Loucy (cell line): ENCODE measurements at regions not wholly inside any gene's neighbourhood (a gene's known extent, or its start where the extent isn't known, plus 50 kb on each side); places are given as distances from the start of the nearest gene placed in this dataset.

Experiments used
- H2AFZ ChIP-seq: fragments of 200-600 bp; sonication (generic); 2 replicates; pipeline ENCODE4 v1.6.0; 2016; ENCODE audit warnings: antibody characterized with exemption, mild to moderate bottlenecking, low read length, moderate library complexity
- H3F3A ChIP-seq: fragments of 200-600 bp; 2 replicates; pipeline ENCODE4 v1.6.0; 2016; ENCODE audit warnings: antibody characterized with exemption, low read depth, mild to moderate bottlenecking
- H3K27me3 ChIP-seq: fragments of 200-600 bp; sonication (generic); 2 replicates; pipeline ENCODE4 v1.6.1; 2014; ENCODE audit warnings: low read length, mild to moderate bottlenecking; ENCODE audit not compliant: insufficient read depth, poor library complexity, severe bottlenecking
- H3K36me3 ChIP-seq: fragments of 200-600 bp; sonication (generic); 2 replicates; pipeline ENCODE4 v1.6.1; 2016; ENCODE audit warnings: low read length; ENCODE audit not compliant: insufficient read depth
- H3K4me1 ChIP-seq: fragments of 200-600 bp; sonication (generic); 2 replicates; pipeline ENCODE4 v1.5.1; 2014; ENCODE audit warnings: low read length, mild to moderate bottlenecking; ENCODE audit not compliant: insufficient read depth, poor library complexity, severe bottlenecking
- H3K4me2 ChIP-seq: fragments of 200-600 bp; sonication (generic); 2 replicates; pipeline ENCODE4 v1.6.0; 2014; ENCODE audit warnings: antibody characterized with exemption, low read length, low read depth, mild to moderate bottlenecking; ENCODE audit not compliant: poor library complexity, severe bottlenecking
- H3K4me3 ChIP-seq: fragments of 200-600 bp; sonication (generic); 2 replicates; pipeline ENCODE4 v1.5.1; 2014; ENCODE audit warnings: low read length, mild to moderate bottlenecking, mixed read lengths; ENCODE audit not compliant: poor library complexity, severe bottlenecking
- H3K79me2 ChIP-seq: fragments of 200-600 bp; sonication (generic); 2 replicates; pipeline ENCODE4 v1.6.1; 2014; ENCODE audit warnings: low read length; ENCODE audit not compliant: insufficient read depth
- H3K9ac ChIP-seq: fragments of 200-600 bp; sonication (generic); 2 replicates; pipeline ENCODE4 v1.6.0; 2014; ENCODE audit warnings: mild to moderate bottlenecking, low read depth, low read length, moderate library complexity; ENCODE audit not compliant: poor library complexity, severe bottlenecking
- H3K9me2 ChIP-seq: fragments of 200-600 bp; sonication (generic); replicated peaks from 2 replicates; pipeline ENCODE4 v1.6.1; 2016; ENCODE audit warnings: low read depth, low read length, mixed read lengths
- H3K9me3 ChIP-seq: fragments of 200-600 bp; sonication (generic); 2 replicates; pipeline ENCODE4 v1.6.1; 2014; ENCODE audit warnings: mild to moderate bottlenecking, antibody characterized with exemption, low read length, low read depth; ENCODE audit not compliant: insufficient read depth
- H4K20me1 ChIP-seq: fragments of 200-600 bp; sonication (generic); 2 replicates; pipeline ENCODE4 v1.6.0; 2014; ENCODE audit warnings: antibody characterized with exemption, low read length, mild to moderate bottlenecking; ENCODE audit not compliant: insufficient read depth, poor library complexity, severe bottlenecking
- CTCF ChIP-seq: fragments of 200-600 bp; sonication (generic); conservative IDR thresholded peaks from 2 replicates; pipeline ENCODE4 v1.5.1; 2014; ENCODE audit warnings: mild to moderate bottlenecking, antibody characterized with exemption, low read length
- EZH2phosphoT487 ChIP-seq: fragments of 200-600 bp; IDR thresholded peaks from 2 replicates; pipeline ENCODE4 v1.6.1; 2018; ENCODE audit warnings: antibody characterized with exemption, mild to moderate bottlenecking, moderate library complexity, borderline replicate concordance

DNA sequence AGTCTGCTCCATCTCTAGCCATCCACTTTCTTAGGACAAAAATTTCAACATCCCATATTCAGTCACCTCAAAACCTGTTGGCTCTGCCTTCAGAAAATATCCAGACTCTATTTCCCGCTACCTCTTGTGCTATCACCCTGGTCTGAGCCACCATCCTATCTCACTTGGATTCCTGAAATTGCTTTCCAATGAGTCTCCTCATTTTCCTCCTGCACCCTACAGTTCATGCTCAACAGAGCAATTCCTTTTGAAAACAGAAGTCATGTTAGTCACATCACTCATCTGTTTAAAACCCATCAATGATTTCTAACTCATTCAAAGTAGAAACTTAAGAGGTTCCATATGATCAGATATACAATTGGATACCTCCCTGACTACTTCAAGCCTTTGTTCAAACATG, 229.9 kb downstream of the ADGRG6 start:
- Histone ChIP-seq H3K36me3 (no peaks in the 10 kb centered on the region), H3K4me1 (no peaks in the 10 kb centered on the region), H3K4me2 (no peak overlapping the region), H4K20me1 (no peaks in the 10 kb centered on the region), H3K9ac (no peak overlapping the region), H3K9me2 (no peaks in the 10 kb centered on the region), H2AFZ (no peak overlapping the region), H3K79me2 (no peaks in the 10 kb centered on the region), H3K4me3 (no peak overlapping the region), H3F3A (no peaks in the 10 kb centered on the region), H3K9me3 (peaks cover 17% of the 10 kb centered on the region; the same call in 1 of the 2 replicates), H3K27me3 (no peaks in the 10 kb centered on the region)
- TF ChIP-seq CTCF (no peak), EZH2phosphoT487 (no peak)

GRCh38 chr6:142534076-142534475, 232.3 kb downstream of the ADGRG6 start:
- no peaks in the 10 kb centered on the region for H3K4me1 ChIP-seq
- H3K9me2 ChIP-seq, result no peaks in the 10 kb centered on the region
- no peaks in the 10 kb centered on the region for H3K79me2 ChIP-seq
- no peak overlapping the region for H3K9ac ChIP-seq
- H3F3A ChIP-seq, result no peaks in the 10 kb centered on the region
- H3K4me2 ChIP-seq, result no peak overlapping the region
- H4K20me1 ChIP-seq, result no peaks in the 10 kb centered on the region
- H3K4me3 ChIP-seq, result no peak overlapping the region
- no peaks in the 10 kb centered on the region for H3K36me3 ChIP-seq
- H2AFZ ChIP-seq, result no peak overlapping the region
- H3K9me3 ChIP-seq, result peaks cover 17% of the 10 kb centered on the region; the same call in 1 of the 2 replicates
- H3K27me3 ChIP-seq, result no peaks in the 10 kb centered on the region
- TF ChIP-seq CTCF (no peak), EZH2phosphoT487 (no peak)

- no peaks in the 10 kb centered on the region for H3K4me1 ChIP-seq
- H3K9ac ChIP-seq, result no peak overlapping the region
- no peak overlapping the region for H3K4me3 ChIP-seq
- no peaks in the 10 kb centered on the region for H3K36me3 ChIP-seq
- no peak overlapping the region for H2AFZ ChIP-seq
- no peaks in the 10 kb centered on the region for H3K27me3 ChIP-seq
- H3K9me2 ChIP-seq, result no peaks in the 10 kb centered on the region
- H4K20me1 ChIP-seq, result no peaks in the 10 kb centered on the region
- TF ChIP-seq EZH2phosphoT487, result no peak
- TF ChIP-seq CTCF, result no peak
- no peaks in the 10 kb centered on the region for H3F3A ChIP-seq
- H3K4me2 ChIP-seq, result no peak overlapping the region
- H3K9me3 ChIP-seq, result peaks cover 17% of the 10 kb centered on the region; the same call in 1 of the 2 replicates
- no peaks in the 10 kb centered on the region for H3K79me2 ChIP-seq
Observed at GRCh38 chr6:142534484-142534883, 232.7 kb downstream of the ADGRG6 start.
